ENCODE measurements at regions not wholly inside any gene's neighbourhood (a gene's known extent, or its start where the extent isn't known, plus 50 kb on each side); places are given as distances from the start of the nearest gene placed in this dataset.

- Mint-ChIP-seq H3K9me3 (peaks cover 2% of the 10 kb centered on the region), H3K36me3 (no peaks in the 10 kb centered on the region), H3K4me3 (no peak overlapping the region), H3K4me1 (no peaks in the 10 kb centered on the region), H3K27ac (no peak overlapping the region), H3K27me3 (no peaks in the 10 kb centered on the region)
- DNase-seq (no peak), ATAC-seq (ENCODE audit: low read depth) (no peak)
- POLR2A ChIA-PET: no interaction called here
Observed at GRCh38 chr5:165808335-165808734, 2302.9 kb downstream of the MAT2B start.

GRCh38 chr5:165809914-165810313, 2304.5 kb downstream of the MAT2B start:
- Mint-ChIP-seq H3K36me3 (no peaks in the 10 kb centered on the region), H3K4me1 (no peaks in the 10 kb centered on the region), H3K9me3 (no peaks in the 10 kb centered on the region), H3K4me3 (no peak overlapping the region), H3K27ac (no peak overlapping the region), H3K27me3 (no peaks in the 10 kb centered on the region)
- POLR2A ChIA-PET: no interaction called here
- DNase-seq: no peak
- ATAC-seq (ENCODE audit: low read depth): no peak

- POLR2A ChIA-PET: no interaction called here
Observed at GRCh38 chr5:165829504-165829903, 2324.1 kb downstream of the MAT2B start.

GRCh38 chr5:165834891-165835290, 2329.5 kb downstream of the MAT2B start:
- no peak overlapping the region for H3K4me3 Mint-ChIP-seq
- H3K27ac Mint-ChIP-seq: no peak overlapping the region
- DNase-seq (no peak), ATAC-seq (ENCODE audit: low read depth) (no peak)
- H3K36me3 Mint-ChIP-seq: no peaks in the 10 kb centered on the region
- peaks cover 2% of the 10 kb centered on the region for H3K9me3 Mint-ChIP-seq
- no peaks in the 10 kb centered on the region for H3K4me1 Mint-ChIP-seq
- POLR2A ChIA-PET: no interaction called here
- H3K27me3 Mint-ChIP-seq: no peaks in the 10 kb centered on the region

More at GRCh38 chr5:165829504-165829903, 2324.1 kb downstream of the MAT2B start:
- no peak overlapping the region for H3K27ac Mint-ChIP-seq
- H3K27me3 Mint-ChIP-seq: no peaks in the 10 kb centered on the region
- ATAC-seq (ENCODE audit: low read depth) (no peak), DNase-seq (no peak)
- H3K9me3 Mint-ChIP-seq: peaks cover 2% of the 10 kb centered on the region
- no peaks in the 10 kb centered on the region for H3K36me3 Mint-ChIP-seq
- H3K4me1 Mint-ChIP-seq: no peaks in the 10 kb centered on the region
- no peak overlapping the region for H3K4me3 Mint-ChIP-seq

GRCh38 chr5:165836046-165836445, 2330.6 kb downstream of the MAT2B start:
- H3K36me3 Mint-ChIP-seq: no peaks in the 10 kb centered on the region
- DNase-seq (no peak), ATAC-seq (ENCODE audit: low read depth) (no peak)
- peaks cover 1% of the 10 kb centered on the region for H3K9me3 Mint-ChIP-seq
- H3K4me3 Mint-ChIP-seq: no peak overlapping the region
- H3K4me1 Mint-ChIP-seq: no peaks in the 10 kb centered on the region
- H3K27me3 Mint-ChIP-seq: no peaks in the 10 kb centered on the region
- POLR2A ChIA-PET: no interaction called here
- no peak overlapping the region for H3K27ac Mint-ChIP-seq

GRCh38 chr5:165837286-165837685, 2331.9 kb downstream of the MAT2B start:
- Mint-ChIP-seq H3K27ac (no peak overlapping the region), H3K4me3 (no peak overlapping the region), H3K9me3 (no peaks in the 10 kb centered on the region), H3K27me3 (no peaks in the 10 kb centered on the region), H3K4me1 (no peaks in the 10 kb centered on the region), H3K36me3 (no peaks in the 10 kb centered on the region)
- POLR2A ChIA-PET: no interaction called here
- no peak for DNase-seq
- no peak for ATAC-seq (ENCODE audit: low read depth)

- Mint-ChIP-seq H3K4me1 (no peaks in the 10 kb centered on the region), H3K27me3 (no peaks in the 10 kb centered on the region), H3K36me3 (no peaks in the 10 kb centered on the region), H3K4me3 (no peak overlapping the region), H3K27ac (no peak overlapping the region), H3K9me3 (peaks cover 2% of the 10 kb centered on the region)
- DNase-seq (no peak), ATAC-seq (ENCODE audit: low read depth) (no peak)
- POLR2A ChIA-PET: no interaction called here
Observed at GRCh38 chr5:165844571-165844970, 2339.2 kb downstream of the MAT2B start.

GRCh38 chr5:165858118-165858517, 2352.7 kb downstream of the MAT2B start:
- DNase-seq (no peak), ATAC-seq (ENCODE audit: low read depth) (no peak)
- H3K27ac Mint-ChIP-seq: no peak overlapping the region
- peaks cover 11% of the 10 kb centered on the region for H3K9me3 Mint-ChIP-seq
- POLR2A ChIA-PET: no interaction called here
- H3K36me3 Mint-ChIP-seq: no peaks in the 10 kb centered on the region
- H3K4me3 Mint-ChIP-seq: no peak overlapping the region
- H3K27me3 Mint-ChIP-seq: no peaks in the 10 kb centered on the region
- H3K4me1 Mint-ChIP-seq: no peaks in the 10 kb centered on the region

GRCh38 chr5:165859251-165859650, 2353.8 kb downstream of the MAT2B start:
- Mint-ChIP-seq H3K27ac (no peak overlapping the region), H3K9me3 (peaks cover 14% of the 10 kb centered on the region), H3K4me3 (no peak overlapping the region), H3K4me1 (no peaks in the 10 kb centered on the region), H3K27me3 (no peaks in the 10 kb centered on the region), H3K36me3 (no peaks in the 10 kb centered on the region)
- POLR2A ChIA-PET: no interaction called here
- no peak for DNase-seq
- no peak for ATAC-seq (ENCODE audit: low read depth)

- Mint-ChIP-seq H3K9me3 (peaks cover 3% of the 10 kb centered on the region), H3K36me3 (no peaks in the 10 kb centered on the region), H3K27ac (no peak overlapping the region), H3K4me3 (no peak overlapping the region), H3K27me3 (no peaks in the 10 kb centered on the region), H3K4me1 (no peaks in the 10 kb centered on the region)
- ATAC-seq (ENCODE audit: low read depth): no peak
- DNase-seq: no peak
- POLR2A ChIA-PET: no interaction called here
Observed at GRCh38 chr5:165863239-165863638, 2357.8 kb downstream of the MAT2B start.

GRCh38 chr5:165871291-165871690, 2365.9 kb downstream of the MAT2B start:
- Mint-ChIP-seq H3K27me3 (no peaks in the 10 kb centered on the region), H3K4me1 (no peaks in the 10 kb centered on the region), H3K36me3 (no peaks in the 10 kb centered on the region), H3K9me3 (no peaks in the 10 kb centered on the region), H3K27ac (no peak overlapping the region), H3K4me3 (no peak overlapping the region)
- ATAC-seq (ENCODE audit: low read depth) (no peak), DNase-seq (no peak)
- POLR2A ChIA-PET: no interaction called here

GRCh38 chr5:165874851-165875250, 2369.4 kb downstream of the MAT2B start:
- Mint-ChIP-seq H3K4me3 (no peak overlapping the region), H3K27ac (no peak overlapping the region), H3K27me3 (no peaks in the 10 kb centered on the region), H3K4me1 (no peaks in the 10 kb centered on the region), H3K9me3 (peaks cover 5% of the 10 kb centered on the region), H3K36me3 (no peaks in the 10 kb centered on the region)
- POLR2A ChIA-PET: no interaction called here
- DNase-seq (no peak), ATAC-seq (ENCODE audit: low read depth) (no peak)

GRCh38 chr5:165876538-165876937, 2371.1 kb downstream of the MAT2B start:
- Mint-ChIP-seq H3K27me3 (no peaks in the 10 kb centered on the region), H3K4me3 (no peak overlapping the region), H3K36me3 (no peaks in the 10 kb centered on the region), H3K27ac (no peak overlapping the region), H3K9me3 (peaks cover 5% of the 10 kb centered on the region), H3K4me1 (no peaks in the 10 kb centered on the region)
- ATAC-seq (ENCODE audit: low read depth): no peak
- POLR2A ChIA-PET: no interaction called here
- DNase-seq: no peak

GRCh38 chr5:165877475-165877874, 2372.1 kb downstream of the MAT2B start:
- Mint-ChIP-seq H3K4me1 (no peaks in the 10 kb centered on the region), H3K36me3 (no peaks in the 10 kb centered on the region), H3K27ac (no peak overlapping the region), H3K4me3 (no peak overlapping the region), H3K27me3 (no peaks in the 10 kb centered on the region), H3K9me3 (peaks cover 7% of the 10 kb centered on the region)
- DNase-seq: no peak
- ATAC-seq (ENCODE audit: low read depth): no peak
- POLR2A ChIA-PET: no interaction called here

- Mint-ChIP-seq H3K27me3 (no peaks in the 10 kb centered on the region), H3K4me3 (no peak overlapping the region), H3K36me3 (no peaks in the 10 kb centered on the region), H3K4me1 (no peaks in the 10 kb centered on the region), H3K9me3 (peaks cover 7% of the 10 kb centered on the region), H3K27ac (no peak overlapping the region)
- DNase-seq: no peak
- POLR2A ChIA-PET: no interaction called here
- ATAC-seq (ENCODE audit: low read depth): no peak
Observed at GRCh38 chr5:165881259-165881658, 2375.8 kb downstream of the MAT2B start.

All from activated naive CD8-positive, alpha-beta T cell treated with anti-CD3 and anti-CD28 coated beads, Interleukin-2, amount 10 ng/mL, durations not matched to agents 7 days and 5 days (primary cell).